DOHH2 (cell line): ENCODE measurements at regions not wholly inside any gene's neighbourhood (a gene's known extent, or its start where the extent isn't known, plus 50 kb on each side); places are given as distances from the start of the nearest gene placed in this dataset.
A peak's percentile ranks its signal among the peaks of the same experiment; 100 is the strongest.

Source experiments
- H3F3A ChIP-seq: fragments of 200-600 bp; sonication (generic), shearing (Covaris generic); 2 replicates; pipeline ENCODE4 v1.6.0; 2016; ENCODE audit warnings: antibody characterized with exemption, mild to moderate bottlenecking; ENCODE audit not compliant: control insufficient read depth, insufficient read depth
- H3K27ac ChIP-seq: fragments of 200-600 bp; sonication (generic); 2 replicates; pipeline ENCODE4 v1.5.1; 2014; ENCODE audit warnings: low read depth, mild to moderate bottlenecking, low read length, moderate library complexity
- H3K27me3 ChIP-seq: fragments of 200-600 bp; sonication (generic); 2 replicates; pipeline ENCODE4 v1.6.1; 2014; ENCODE audit warnings: mild to moderate bottlenecking, low read length, mixed read lengths; ENCODE audit not compliant: control insufficient read depth
- H3K36me3 ChIP-seq: fragments of 200-600 bp; sonication (generic); 2 replicates; pipeline ENCODE4 v1.6.1; 2014; ENCODE audit warnings: mild to moderate bottlenecking, low read length, moderate library complexity, mixed read lengths; ENCODE audit not compliant: control insufficient read depth
- H3K4me1 ChIP-seq: fragments of 200-600 bp; sonication (generic); 2 replicates; pipeline ENCODE4 v1.6.1; 2014; ENCODE audit warnings: mild to moderate bottlenecking, low read length, mixed read lengths; ENCODE audit not compliant: control insufficient read depth
- H3K4me2 ChIP-seq: fragments of 200-600 bp; sonication (generic); 2 replicates; pipeline ENCODE4 v1.6.0; 2014; ENCODE audit warnings: mild to moderate bottlenecking, low read length, moderate library complexity
- H3K4me3 ChIP-seq: fragments of 200-600 bp; sonication (generic); 2 replicates; pipeline ENCODE4 v1.5.1; 2014; ENCODE audit warnings: mild to moderate bottlenecking, low read length, mixed read lengths
- H3K79me2 ChIP-seq: fragments of 200-600 bp; sonication (generic); 2 replicates; pipeline ENCODE4 v1.6.1; 2014; ENCODE audit warnings: mild to moderate bottlenecking, low read length, mixed read lengths; ENCODE audit not compliant: control insufficient read depth
- H3K9me2 ChIP-seq: fragments of 200-600 bp; sonication (generic); replicated peaks from 2 replicates; pipeline ENCODE4 v1.6.1; 2014; ENCODE audit warnings: mild to moderate bottlenecking, low read length, mixed read lengths; ENCODE audit not compliant: control insufficient read depth
- H3K9me3 ChIP-seq: fragments of 200-600 bp; sonication (generic); 2 replicates; pipeline ENCODE4 v1.6.1; 2014; ENCODE audit warnings: antibody characterized with exemption, low read length, mixed read lengths; ENCODE audit not compliant: control insufficient read depth, insufficient read depth
- H4K20me1 ChIP-seq: fragments of 200-600 bp; sonication (generic); 2 replicates; pipeline ENCODE4 v1.6.0; 2014; ENCODE audit warnings: low read depth, mild to moderate bottlenecking, antibody characterized with exemption, low read length, moderate library complexity; ENCODE audit not compliant: control insufficient read depth, insufficient read depth
- EZH2phosphoT487 ChIP-seq: fragments of 200-600 bp; sonication (generic); IDR thresholded peaks from 2 replicates; pipeline ENCODE4 v1.6.1; 2017; ENCODE audit warnings: borderline replicate concordance, mild to moderate bottlenecking, antibody characterized with exemption, low read length, moderate library complexity, mixed read lengths
- TF ChIP-seq, protein P1 (sequence below): fragments of 200-600 bp; sonication (generic); IDR thresholded peaks from one replicate; pipeline ENCODE4 v1.5.1; 2014; ENCODE audit warnings: antibody characterized with exemption, mild to moderate bottlenecking, low read depth, low read length; ENCODE audit not compliant: poor library complexity, severe bottlenecking

GRCh38 chr9:14442956-14443355, 129.0 kb upstream of the NFIB start:
- no peaks in the 10 kb centered on the region for H3F3A ChIP-seq
- no peaks in the 10 kb centered on the region for H3K9me2 ChIP-seq
- H3K27ac ChIP-seq, result no peak overlapping the region
- H3K4me1 ChIP-seq, result no peaks in the 10 kb centered on the region
- no peaks in the 10 kb centered on the region for H3K9me3 ChIP-seq
- H3K4me2 ChIP-seq, result no peak overlapping the region
- H3K79me2 ChIP-seq, result no peaks in the 10 kb centered on the region
- H3K4me3 ChIP-seq, result no peak overlapping the region
- H3K27me3 ChIP-seq, result no peaks in the 10 kb centered on the region
- no peaks in the 10 kb centered on the region for H3K36me3 ChIP-seq
- TF ChIP-seq, protein P1, sequence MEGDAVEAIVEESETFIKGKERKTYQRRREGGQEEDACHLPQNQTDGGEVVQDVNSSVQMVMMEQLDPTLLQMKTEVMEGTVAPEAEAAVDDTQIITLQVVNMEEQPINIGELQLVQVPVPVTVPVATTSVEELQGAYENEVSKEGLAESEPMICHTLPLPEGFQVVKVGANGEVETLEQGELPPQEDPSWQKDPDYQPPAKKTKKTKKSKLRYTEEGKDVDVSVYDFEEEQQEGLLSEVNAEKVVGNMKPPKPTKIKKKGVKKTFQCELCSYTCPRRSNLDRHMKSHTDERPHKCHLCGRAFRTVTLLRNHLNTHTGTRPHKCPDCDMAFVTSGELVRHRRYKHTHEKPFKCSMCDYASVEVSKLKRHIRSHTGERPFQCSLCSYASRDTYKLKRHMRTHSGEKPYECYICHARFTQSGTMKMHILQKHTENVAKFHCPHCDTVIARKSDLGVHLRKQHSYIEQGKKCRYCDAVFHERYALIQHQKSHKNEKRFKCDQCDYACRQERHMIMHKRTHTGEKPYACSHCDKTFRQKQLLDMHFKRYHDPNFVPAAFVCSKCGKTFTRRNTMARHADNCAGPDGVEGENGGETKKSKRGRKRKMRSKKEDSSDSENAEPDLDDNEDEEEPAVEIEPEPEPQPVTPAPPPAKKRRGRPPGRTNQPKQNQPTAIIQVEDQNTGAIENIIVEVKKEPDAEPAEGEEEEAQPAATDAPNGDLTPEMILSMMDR, result no peak
- no peak for TF ChIP-seq EZH2phosphoT487
- H4K20me1 ChIP-seq, result no peaks in the 10 kb centered on the region

DNA sequence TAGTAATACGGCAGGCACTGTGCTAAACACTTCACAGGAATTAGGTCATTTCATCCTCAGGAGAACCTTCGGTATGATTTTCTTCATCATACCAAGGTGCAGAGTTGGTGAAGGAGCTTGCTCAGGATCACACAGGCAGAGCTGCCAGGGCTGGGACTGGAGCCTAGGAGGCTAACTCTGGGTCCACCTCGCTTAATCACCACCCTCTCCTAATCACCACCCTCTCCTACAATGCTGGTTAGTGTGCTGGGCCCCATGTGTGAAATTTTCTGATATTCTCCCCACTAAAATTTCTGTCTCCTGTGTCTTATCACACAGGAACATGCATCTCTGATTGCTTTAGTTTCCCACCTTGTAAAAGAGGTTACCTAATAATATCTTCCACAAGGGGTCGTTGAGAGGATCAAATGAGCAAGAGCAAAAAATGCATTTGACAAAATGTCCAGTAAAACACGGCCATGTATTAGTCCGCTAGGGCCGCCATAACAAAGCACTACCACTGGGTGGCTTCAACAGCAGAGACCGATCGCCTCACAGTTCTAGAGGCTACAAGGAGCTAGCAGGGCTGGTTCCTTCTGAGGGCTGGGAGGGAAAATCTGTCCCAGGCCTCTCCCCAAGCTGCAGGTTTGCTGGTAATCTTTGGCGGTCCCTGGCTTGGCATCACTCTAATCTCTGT, 128.2 kb upstream of the NFIB start:
- Histone ChIP-seq H3K9me2 (no peaks in the 10 kb centered on the region), H3K27me3 (no peaks in the 10 kb centered on the region), H3K36me3 (no peaks in the 10 kb centered on the region), H3F3A (no peaks in the 10 kb centered on the region), H3K9me3 (no peaks in the 10 kb centered on the region), H3K79me2 (no peaks in the 10 kb centered on the region), H3K27ac (no peak overlapping the region), H3K4me3 (no peak overlapping the region), H4K20me1 (no peaks in the 10 kb centered on the region), H3K4me1 (no peaks in the 10 kb centered on the region), H3K4me2 (no peak overlapping the region)
- TF ChIP-seq, protein P1, result peak; percentile 25
- no peak for TF ChIP-seq EZH2phosphoT487

- no peaks in the 10 kb centered on the region for H3K27me3 ChIP-seq
- H3K9me3 ChIP-seq, result no peaks in the 10 kb centered on the region
- no peaks in the 10 kb centered on the region for H3K36me3 ChIP-seq
- H3K9me2 ChIP-seq, result no peaks in the 10 kb centered on the region
- H3K79me2 ChIP-seq, result no peaks in the 10 kb centered on the region
- no peak for TF ChIP-seq EZH2phosphoT487
- TF ChIP-seq, protein P1, result no peak
- no peaks in the 10 kb centered on the region for H3F3A ChIP-seq
- no peak overlapping the region for H3K27ac ChIP-seq
- H4K20me1 ChIP-seq, result no peaks in the 10 kb centered on the region
- H3K4me3 ChIP-seq, result no peak overlapping the region
- H3K4me2 ChIP-seq, result no peak overlapping the region
- no peaks in the 10 kb centered on the region for H3K4me1 ChIP-seq
Observed at GRCh38 chr9:14441115-14441514, 127.2 kb upstream of the NFIB start.
